H54 (cell line): ENCODE measurements at regions not wholly inside any gene's neighbourhood (a gene's known extent, or its start where the extent isn't known, plus 50 kb on each side); places are given as distances from the start of the nearest gene placed in this dataset.
A peak's percentile ranks its signal among the peaks of the same experiment; 100 is the strongest.
"Not testable (repeated sequence)": the region's sequence is repeated elsewhere in the genome, so short reads cannot be mapped to it uniquely, and the experiment has no call there.

ENCODE experiments used
- DNase-seq: peaks from one replicate; pipeline ENCODE4 v3.0.0; 2011; ENCODE audit warnings: low spot score, mixed read lengths; ENCODE audit not compliant: insufficient read length
- FAIRE-seq: peaks from 3 replicates; lab custom pipeline; 2011; peaks lifted over from hg19 to GRCh38; lab: Jason Lieb, UNC
- POLR2A ChIP-seq: IDR thresholded peaks from 2 replicates; pipeline ENCODE4 v1.6.1; 2011; ENCODE audit warnings: low read depth, mild to moderate bottlenecking, low read length

DNA sequence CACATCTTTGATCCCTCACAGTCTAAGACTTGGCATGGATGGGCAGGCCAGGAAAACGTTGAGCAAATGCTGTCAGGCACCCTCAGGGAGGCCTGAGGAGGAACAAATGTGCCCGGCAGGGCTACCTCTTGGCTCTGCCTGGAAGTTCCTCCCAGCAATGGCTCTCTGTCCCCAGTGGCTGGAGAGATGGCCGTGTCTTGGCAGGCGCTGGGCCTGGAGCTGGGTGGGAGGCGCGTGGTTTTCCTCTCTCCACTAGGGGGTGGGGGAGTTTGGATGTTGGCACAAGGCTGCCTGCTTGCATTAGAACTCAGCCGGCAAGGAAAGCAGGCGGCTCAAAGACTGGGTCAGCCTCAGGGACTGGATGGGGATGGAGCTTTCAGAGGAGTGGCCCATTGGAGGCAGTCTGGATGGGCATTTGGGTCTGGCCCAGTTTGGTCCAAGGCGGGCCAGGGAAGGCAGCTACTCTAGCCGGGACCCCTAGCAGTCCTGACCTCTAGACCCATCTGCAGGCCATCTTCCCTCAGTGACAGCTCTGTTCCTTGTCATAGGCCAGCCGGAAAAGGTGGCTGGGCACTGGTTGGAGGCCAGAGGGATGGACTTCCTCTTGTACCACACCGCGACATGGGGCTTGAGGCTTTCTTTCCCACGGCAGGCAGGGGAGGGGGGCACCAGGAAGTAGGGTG lies 68.2 kb upstream of the STC2 start:
- no peak for FAIRE-seq
- TF ChIP-seq POLR2A = no peak
- no peak for DNase-seq

DNA sequence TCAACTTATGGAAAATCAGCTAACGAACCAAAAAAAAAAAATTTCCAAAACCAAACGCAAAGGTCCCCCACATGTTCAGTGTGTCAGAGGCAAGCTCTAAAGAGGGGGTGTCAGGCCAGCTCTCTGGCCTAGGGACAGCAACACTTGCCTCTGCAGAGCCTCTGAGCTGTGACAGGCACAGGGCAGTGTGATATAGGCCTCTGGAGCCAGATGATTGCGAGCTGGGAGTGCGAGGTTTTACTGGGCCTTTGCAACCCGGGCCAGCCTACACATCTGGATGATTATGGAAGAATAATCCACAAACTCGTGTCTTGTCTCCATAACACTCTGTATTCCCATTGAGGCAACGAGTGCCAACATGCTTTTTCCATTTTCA lies 67.7 kb upstream of the STC2 start:
- no peak for DNase-seq
- no peak for FAIRE-seq
- no peak for TF ChIP-seq POLR2A

DNA sequence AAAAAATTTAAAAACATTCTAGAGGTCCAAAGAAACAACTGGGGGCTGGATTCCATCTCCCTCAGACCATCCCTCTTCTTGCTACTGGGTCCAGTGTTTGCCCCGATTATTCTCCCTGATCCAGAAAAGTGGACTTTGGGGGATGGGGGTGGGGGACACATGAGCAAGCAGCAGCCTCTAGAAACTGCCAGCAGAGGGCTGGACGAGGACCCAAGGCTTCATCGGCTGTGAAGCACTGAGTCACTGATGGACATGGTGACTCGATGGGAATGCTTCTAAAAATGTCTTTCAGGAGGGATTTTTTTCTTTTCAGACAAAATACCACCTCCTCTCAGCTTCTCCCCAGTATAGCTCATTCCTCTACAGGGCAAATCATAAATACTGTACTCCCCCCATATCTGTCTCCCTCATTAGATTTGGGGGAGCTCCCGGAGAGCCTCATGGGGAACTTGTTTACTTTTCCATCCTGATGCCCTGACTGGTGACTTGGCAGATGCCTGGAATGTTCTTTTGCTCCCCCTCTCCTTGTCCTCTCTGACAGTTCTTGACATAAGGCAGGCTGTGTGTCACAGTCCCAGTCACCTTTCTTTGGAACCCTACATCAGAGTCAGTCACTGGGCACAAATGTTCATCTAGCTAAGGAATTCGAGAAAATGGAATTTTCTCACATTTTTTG lies 67.2 kb upstream of the STC2 start:
- TF ChIP-seq POLR2A = no peak
- FAIRE-seq (no peak), DNase-seq (peak; percentile 23)

DNA sequence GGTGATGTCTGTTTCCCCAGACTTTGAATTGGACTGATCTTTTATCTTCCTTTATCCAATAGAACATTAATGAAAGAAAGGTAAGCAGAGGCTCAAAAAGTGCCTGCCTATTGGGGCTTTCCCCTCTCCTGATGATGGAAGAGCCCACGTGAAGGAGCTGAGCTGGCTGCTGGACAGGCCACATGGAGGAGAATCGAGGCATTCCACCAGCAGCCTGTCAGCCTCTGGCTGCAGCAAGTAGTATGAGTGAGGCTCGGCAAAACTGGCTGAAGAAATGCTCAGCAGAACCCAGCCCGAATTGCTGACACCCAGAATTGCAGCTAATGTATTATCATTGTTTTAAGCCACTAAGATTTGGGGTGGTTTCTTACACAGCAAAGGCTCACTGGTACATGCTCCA lies 66.5 kb upstream of the STC2 start:
- no peak for TF ChIP-seq POLR2A
- no peak for DNase-seq
- FAIRE-seq = no peak

DNA sequence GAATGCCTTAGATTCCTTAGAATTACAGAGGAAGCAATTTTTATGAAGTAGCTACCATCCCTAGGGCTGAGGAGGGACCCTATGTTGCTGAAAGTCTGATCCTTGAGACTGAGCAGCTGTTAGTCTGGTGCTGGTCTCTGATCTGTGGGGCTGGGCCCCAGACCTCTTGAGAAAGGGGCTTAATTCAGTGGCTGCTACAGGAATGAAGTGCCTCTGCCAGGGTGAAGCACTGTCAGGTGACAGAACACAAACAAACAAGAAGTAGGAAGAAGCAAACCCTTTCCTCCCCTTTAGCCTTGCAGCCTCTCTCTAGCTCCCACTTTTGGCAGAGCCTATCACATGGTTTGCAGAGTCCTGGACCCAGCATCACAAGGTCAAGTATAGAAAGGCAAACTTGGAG lies 64.0 kb upstream of the STC2 start:
- no peak for DNase-seq
- no peak for TF ChIP-seq POLR2A
- no peak for FAIRE-seq

DNA sequence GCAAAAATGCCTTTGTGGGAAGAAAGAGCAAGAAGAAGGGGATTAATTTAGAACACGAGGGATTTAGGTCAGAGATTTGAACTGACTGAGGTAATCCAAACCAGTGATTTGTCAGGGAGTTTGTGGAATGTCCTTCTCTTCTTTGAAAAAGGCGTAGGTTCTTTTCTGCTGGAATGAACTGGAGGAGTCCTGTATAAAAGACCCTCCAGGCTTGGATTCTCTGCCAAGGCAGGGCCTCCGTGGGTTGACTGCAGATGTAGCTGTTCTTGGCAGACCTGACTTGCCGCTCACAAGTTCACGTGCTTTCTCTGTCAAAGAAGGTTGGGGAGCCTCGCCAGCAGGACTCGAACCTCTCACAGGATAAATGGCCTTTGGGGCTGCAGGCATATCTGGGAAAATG lies 62.8 kb upstream of the STC2 start:
- DNase-seq (no peak), FAIRE-seq (no peak)
- TF ChIP-seq POLR2A = no peak

DNA sequence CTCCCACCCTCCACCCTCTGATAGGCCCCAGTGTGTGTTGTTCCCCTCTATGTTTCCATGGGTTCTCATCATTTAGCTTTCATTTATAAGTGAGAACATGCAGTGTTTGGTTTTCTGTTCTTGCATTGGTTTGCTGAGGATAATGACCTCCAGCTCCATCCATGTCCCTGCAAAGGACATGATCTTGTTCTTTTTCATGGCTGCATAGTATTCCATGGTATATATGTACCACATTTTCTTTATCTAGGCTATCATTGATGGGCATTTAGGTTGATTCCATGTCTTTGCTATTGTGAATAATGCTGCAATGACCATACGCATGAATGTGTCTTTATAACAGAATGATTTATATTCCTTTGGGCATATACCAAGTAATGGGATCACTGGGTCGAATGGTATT lies 59.1 kb upstream of the STC2 start:
- FAIRE-seq, DNase-seq: not testable (repeated sequence)

DNA sequence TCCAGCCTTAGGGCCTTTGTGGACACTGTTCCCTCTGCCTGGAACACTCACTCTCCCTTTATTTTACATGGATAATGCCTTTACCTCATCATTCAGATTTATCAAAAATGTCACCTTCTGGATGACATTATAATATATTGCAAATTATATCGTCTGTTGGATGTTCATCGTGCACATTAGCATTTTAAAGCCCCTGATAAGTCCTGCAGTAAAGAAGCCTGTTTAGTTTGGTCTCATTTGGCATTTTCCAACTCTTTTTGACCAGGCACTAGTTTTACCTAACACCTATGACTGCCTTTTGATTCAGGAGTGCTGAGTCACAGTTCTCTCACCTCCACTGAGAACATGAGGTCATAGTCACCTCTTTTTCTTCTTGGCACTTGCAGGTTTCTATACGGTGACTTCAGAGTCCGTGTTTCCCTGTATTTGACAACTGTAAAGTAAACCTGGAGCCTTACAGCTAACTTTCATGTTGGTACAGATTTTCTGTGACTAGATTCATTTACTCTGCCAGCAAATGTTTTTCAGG lies 57.7 kb upstream of the STC2 start:
- TF ChIP-seq POLR2A = no peak
- no peak for FAIRE-seq
- no peak for DNase-seq

DNA sequence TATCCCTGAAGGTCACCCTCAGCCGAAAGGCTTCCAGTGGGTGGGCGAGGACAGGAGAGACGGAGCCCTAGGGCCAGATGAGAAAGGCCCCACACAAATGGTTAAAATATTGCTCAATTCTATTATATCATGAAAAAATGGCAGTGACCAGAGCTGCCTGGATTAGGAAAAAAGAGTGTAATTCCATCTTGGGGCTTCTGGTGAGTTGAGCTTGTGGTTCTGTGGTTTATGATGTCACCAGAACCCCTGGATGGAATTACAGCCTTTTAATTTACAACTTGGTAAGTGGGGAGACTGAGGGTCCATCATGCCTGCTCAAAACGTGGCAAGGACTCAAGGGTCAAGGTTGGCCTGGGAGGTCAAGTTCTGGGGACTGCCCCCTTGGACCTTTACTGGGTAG lies 55.5 kb upstream of the STC2 start:
- FAIRE-seq (no peak), DNase-seq (no peak)
- TF ChIP-seq POLR2A = no peak

DNA sequence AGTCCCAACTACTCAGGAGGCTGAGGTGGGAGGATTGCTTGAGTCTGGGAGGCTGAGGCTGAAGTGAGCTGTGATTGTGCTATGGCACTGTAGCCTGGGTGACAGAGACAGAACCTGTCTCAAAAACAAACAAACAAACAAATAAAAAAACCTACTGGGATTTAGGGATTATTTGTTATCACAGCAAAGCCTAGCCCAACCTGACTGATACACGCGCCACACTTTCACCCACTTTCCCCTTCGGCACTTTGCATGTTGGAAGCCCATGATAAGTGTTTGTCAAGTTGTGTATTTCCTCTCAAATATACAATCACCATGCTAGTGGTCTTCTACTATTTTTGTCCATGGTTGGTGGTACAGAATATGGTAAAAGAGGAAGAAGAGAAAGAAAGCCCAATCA lies 50.5 kb upstream of the STC2 start:
- FAIRE-seq (no peak), DNase-seq (no peak)
- no peak for TF ChIP-seq POLR2A
